AG08395 (cell line): ENCODE measurements at regions not wholly inside any gene's neighbourhood (a gene's known extent, or its start where the extent isn't known, plus 50 kb on each side); places are given as distances from the start of the nearest gene placed in this dataset.

Source experiments
- DNase-seq: peaks from one replicate; pipeline ENCODE4 v3.0.0; 2012; ENCODE audit warnings: mixed read lengths, low spot score

GRCh38 chr3:30553641-30554316 is 52.6 kb upstream of the TGFBR2 start:
- peak; percentile 66 for DNase-seq

- no peak for DNase-seq
These were observed 52.1 kb upstream of the TGFBR2 start for GRCh38 chr3:30554317-30554690.

DNA sequence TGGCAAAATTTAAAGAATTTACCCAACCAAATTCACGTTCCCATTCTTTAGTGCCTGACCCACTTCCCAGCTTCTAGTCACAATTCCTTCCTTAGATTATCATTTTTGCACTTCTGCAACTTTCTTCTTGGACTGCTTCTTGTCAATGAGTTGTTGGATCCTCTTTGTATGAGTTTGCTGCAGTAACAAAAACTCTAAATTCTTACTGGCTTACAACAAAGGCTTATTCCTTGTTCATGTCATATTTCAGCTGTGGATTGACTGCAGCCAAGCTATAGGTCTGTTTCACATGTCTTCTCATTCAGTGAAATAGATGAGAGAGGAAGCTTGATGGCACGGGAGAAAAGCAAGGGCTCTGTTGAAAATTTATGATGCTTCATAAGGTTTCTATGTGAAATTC is 50.4 kb upstream of the TGFBR2 start:
- DNase-seq: no peak
